Ishikawa (cell line): ENCODE measurements at regions not wholly inside any gene's neighbourhood (a gene's known extent, or its start where the extent isn't known, plus 50 kb on each side); places are given as distances from the start of the nearest gene placed in this dataset.

Experiments used
- CEBPB ChIP-seq: IDR thresholded peaks from 2 replicates; pipeline ENCODE4 v1.6.1; 2012
- CREB1 ChIP-seq: IDR thresholded peaks from 2 replicates; pipeline ENCODE4 v1.6.1; 2012; ENCODE audit warnings: low read depth
- EGR1 ChIP-seq: IDR thresholded peaks from 2 replicates; pipeline ENCODE4 v1.6.1; 2012
- EP300 ChIP-seq: IDR thresholded peaks from 2 replicates; pipeline ENCODE4 v1.6.1; 2012; ENCODE audit warnings: borderline replicate concordance
- FOXM1 ChIP-seq: IDR thresholded peaks from 2 replicates; pipeline ENCODE4 v1.6.1; 2012; ENCODE audit warnings: low read depth, borderline replicate concordance
- NFIC ChIP-seq: IDR thresholded peaks from 2 replicates; pipeline ENCODE4 v1.6.1; 2012
- RAD21 ChIP-seq: IDR thresholded peaks from 2 replicates; pipeline ENCODE4 v1.6.1; 2012; ENCODE audit warnings: low read depth
- TAF1 ChIP-seq: IDR thresholded peaks from 2 replicates; pipeline ENCODE4 v1.6.1; 2012; ENCODE audit warnings: low read depth, mild to moderate bottlenecking
- TCF12 ChIP-seq: IDR thresholded peaks from 2 replicates; pipeline ENCODE4 v1.6.1; 2012; ENCODE audit warnings: low read depth
- TEAD4 ChIP-seq: IDR thresholded peaks from 2 replicates; pipeline ENCODE4 v1.6.1; 2012
- YY1 ChIP-seq: IDR thresholded peaks from 2 replicates; pipeline ENCODE4 v1.6.1; 2012; ENCODE audit warnings: low read depth
- ZBTB7A ChIP-seq: IDR thresholded peaks from 2 replicates; pipeline ENCODE4 v1.6.1; 2012; ENCODE audit warnings: low read depth
- TF ChIP-seq, protein P1 (sequence below): IDR thresholded peaks from 2 replicates; pipeline ENCODE4 v1.6.1; 2012
- TF ChIP-seq, protein P2 (sequence below): IDR thresholded peaks from 2 replicates; pipeline ENCODE4 v1.6.1; 2012; ENCODE audit warnings: low read depth, mild to moderate bottlenecking
- TF ChIP-seq, protein P3 (sequence below): IDR thresholded peaks from 2 replicates; pipeline ENCODE4 v1.6.1; 2012

DNA sequence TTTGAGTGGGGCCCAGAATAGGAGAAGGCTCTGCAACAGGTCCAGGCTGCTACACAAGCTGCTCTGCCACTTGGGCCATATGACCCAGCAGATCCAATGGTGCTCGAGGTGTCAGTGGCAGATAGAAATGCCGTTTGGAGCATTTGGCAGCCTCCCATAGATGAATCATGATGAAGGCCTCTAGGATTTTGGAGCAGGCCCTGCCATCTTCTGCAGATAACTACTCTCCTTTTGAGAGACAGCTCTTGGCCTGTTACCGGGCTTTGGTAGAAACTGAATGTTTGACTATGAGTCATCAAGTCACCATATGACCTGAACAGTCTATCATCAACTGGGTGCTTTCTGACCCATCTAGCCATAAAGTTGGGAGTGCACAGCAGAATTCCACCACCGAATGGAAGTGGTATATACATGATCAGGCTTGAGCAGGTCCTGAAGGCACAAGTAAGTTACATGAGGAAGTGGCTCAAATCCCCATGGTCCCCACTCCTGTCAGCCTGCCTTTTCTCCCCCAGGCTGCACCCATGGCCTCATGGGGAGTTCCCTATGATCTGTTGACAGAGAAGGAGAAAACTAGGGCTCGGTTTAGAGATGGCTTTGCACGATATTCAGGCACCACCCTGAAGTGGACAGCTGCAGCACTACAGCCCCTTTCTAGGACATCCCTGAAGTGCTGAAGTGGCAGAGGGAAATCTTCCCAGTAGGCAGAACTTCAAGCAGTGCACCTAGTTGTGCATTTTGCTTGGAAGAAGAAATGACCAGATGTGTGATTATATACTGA, 971.4 kb downstream of the MCTP2 start:
- TF ChIP-seq, protein P1, sequence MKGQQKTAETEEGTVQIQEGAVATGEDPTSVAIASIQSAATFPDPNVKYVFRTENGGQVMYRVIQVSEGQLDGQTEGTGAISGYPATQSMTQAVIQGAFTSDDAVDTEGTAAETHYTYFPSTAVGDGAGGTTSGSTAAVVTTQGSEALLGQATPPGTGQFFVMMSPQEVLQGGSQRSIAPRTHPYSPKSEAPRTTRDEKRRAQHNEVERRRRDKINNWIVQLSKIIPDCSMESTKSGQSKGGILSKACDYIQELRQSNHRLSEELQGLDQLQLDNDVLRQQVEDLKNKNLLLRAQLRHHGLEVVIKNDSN = no peak
- no peak for TF ChIP-seq YY1
- no peak for TF ChIP-seq EGR1
- TF ChIP-seq, protein P2, sequence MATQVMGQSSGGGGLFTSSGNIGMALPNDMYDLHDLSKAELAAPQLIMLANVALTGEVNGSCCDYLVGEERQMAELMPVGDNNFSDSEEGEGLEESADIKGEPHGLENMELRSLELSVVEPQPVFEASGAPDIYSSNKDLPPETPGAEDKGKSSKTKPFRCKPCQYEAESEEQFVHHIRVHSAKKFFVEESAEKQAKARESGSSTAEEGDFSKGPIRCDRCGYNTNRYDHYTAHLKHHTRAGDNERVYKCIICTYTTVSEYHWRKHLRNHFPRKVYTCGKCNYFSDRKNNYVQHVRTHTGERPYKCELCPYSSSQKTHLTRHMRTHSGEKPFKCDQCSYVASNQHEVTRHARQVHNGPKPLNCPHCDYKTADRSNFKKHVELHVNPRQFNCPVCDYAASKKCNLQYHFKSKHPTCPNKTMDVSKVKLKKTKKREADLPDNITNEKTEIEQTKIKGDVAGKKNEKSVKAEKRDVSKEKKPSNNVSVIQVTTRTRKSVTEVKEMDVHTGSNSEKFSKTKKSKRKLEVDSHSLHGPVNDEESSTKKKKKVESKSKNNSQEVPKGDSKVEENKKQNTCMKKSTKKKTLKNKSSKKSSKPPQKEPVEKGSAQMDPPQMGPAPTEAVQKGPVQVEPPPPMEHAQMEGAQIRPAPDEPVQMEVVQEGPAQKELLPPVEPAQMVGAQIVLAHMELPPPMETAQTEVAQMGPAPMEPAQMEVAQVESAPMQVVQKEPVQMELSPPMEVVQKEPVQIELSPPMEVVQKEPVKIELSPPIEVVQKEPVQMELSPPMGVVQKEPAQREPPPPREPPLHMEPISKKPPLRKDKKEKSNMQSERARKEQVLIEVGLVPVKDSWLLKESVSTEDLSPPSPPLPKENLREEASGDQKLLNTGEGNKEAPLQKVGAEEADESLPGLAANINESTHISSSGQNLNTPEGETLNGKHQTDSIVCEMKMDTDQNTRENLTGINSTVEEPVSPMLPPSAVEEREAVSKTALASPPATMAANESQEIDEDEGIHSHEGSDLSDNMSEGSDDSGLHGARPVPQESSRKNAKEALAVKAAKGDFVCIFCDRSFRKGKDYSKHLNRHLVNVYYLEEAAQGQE = no peak
- no peak for TF ChIP-seq CEBPB
- no peak for TF ChIP-seq EP300
- no peak for TF ChIP-seq NFIC
- TF ChIP-seq FOXM1 = no peak
- TF ChIP-seq, protein P3, sequence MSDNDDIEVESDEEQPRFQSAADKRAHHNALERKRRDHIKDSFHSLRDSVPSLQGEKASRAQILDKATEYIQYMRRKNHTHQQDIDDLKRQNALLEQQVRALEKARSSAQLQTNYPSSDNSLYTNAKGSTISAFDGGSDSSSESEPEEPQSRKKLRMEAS = no peak
- TF ChIP-seq TCF12 = no peak
- TF ChIP-seq ZBTB7A = no peak
- TF ChIP-seq RAD21 = no peak
- no peak for TF ChIP-seq TEAD4
- no peak for TF ChIP-seq TAF1
- no peak for TF ChIP-seq CREB1

DNA sequence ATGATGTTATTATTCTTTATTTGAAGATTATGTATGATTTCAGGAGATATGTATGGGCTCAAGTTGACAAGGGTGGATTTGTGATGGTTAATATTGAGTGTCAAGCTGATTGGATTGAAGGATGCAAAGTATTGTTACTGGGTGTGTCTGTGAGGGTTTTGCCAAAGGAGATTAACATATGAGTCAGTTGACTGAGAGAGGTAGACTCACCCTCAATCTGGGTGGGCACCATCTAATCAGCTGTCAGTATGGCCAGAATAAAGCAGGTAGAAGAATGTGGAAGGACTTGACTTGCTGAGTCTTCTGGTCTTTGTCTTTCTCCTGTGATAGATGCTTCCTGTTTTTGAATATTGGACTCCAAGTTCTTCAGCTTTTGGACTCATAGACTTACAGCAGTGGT, 973.7 kb downstream of the MCTP2 start:
- TF ChIP-seq EGR1 (no peak), RAD21 (no peak), FOXM1 (no peak), EP300 (no peak)
- TF ChIP-seq, protein P2 = no peak
- TF ChIP-seq, protein P3 = no peak

DNA sequence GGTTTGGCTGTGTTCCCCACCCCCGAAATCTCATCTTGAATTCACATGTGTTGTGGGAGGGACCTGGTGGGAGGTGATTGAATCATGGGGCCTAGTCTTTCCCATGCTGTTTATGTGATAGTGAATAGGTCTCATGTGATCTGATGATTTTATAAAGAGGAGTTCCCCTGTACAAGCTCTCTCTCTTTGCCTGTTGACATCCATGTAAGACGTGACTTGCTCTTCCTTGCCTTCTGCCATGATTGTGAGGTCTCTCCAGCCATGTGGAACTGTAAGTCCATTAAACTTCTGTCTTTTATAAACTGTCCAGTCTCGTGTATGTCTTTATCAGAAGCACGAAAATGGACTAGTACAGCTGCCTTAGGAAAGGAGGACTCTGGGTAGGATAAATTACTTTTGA, 976.7 kb downstream of the MCTP2 start:
- TF ChIP-seq, protein P2 = no peak
- TF ChIP-seq, protein P3 = no peak
- TF ChIP-seq TCF12 (no peak), FOXM1 (no peak), EGR1 (no peak), RAD21 (no peak), CREB1 (no peak), NFIC (no peak), ZBTB7A (no peak), TEAD4 (no peak)

DNA sequence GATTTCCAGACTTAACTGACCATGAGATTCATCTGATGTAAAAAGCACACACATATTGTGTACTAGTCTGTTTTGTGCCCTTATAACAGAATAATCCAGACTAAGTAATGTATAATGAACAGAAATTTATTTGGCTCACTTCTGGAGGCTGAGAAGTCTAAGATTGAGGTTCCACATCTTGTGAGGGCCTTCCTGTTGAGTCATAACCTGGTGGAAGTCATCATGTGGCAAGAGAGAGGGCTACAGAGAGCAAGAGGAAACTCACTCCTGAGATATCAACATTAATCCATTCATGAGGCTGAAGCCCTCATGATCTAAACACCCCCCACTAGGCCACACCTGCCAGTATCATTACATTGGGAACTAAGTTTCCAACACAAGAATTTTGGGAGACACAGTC, 977.6 kb downstream of the MCTP2 start:
- no peak for TF ChIP-seq ZBTB7A
- TF ChIP-seq TCF12 = no peak
- TF ChIP-seq EP300 = no peak
- no peak for TF ChIP-seq CREB1
- no peak for TF ChIP-seq TAF1
- TF ChIP-seq, protein P3 = no peak
- no peak for TF ChIP-seq EGR1

DNA sequence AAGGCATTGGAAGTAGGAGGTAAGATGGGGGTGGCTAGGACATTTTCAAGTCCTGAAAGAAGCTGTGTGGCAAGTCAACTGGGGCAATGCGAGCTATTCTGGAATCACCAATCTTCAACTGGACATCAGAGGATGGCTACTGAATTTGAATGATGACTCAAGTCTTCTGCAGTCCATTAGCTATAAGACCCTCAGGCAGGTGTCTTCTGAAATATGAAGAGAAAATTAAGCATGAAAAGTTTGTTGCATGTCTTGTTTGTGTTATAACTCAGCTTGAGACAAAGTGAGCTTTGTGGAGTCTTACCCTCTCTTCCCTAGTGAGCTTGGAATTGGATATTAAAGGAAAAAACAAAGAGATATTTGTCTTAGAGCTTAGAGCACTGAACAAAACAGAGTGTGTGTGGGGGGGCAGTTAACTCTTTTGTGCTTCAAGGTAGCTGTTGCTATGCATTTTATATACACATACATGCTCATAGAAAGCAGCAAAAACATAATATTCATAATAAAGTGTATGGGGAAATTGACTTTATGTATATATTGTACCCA, 979.1 kb downstream of the MCTP2 start:
- TF ChIP-seq EGR1 (no peak), FOXM1 (no peak), EP300 (no peak), CREB1 (no peak), RAD21 (no peak), YY1 (no peak), ZBTB7A (no peak), TCF12 (no peak), NFIC (no peak)
- TF ChIP-seq, protein P2 = no peak
- TF ChIP-seq, protein P1 = no peak
- TF ChIP-seq, protein P3 = no peak
